ENCODE measurements at regions not wholly inside any gene's neighbourhood (a gene's known extent, or its start where the extent isn't known, plus 50 kb on each side); places are given as distances from the start of the nearest gene placed in this dataset.

DNA sequence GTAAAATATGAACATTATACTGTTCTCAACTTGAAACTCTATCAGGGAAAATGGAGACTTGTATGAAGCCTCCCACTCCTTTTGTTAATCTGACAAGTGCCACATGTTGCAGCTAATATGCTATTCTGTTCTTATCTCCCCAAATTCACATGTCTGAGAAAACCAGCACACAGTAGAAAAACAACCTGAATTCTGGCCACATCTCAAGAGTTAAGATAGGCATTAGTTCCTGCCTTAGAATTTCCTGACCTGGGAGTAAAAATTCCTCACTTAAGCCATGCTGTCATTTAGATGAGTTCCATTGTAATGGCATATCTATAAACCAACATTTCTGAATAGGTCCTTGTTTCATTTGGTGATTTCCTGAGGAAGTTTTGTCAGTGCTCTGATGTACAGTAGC lies 1098.5 kb downstream of the EFNB2 start:
- Histone ChIP-seq H3K4me3 (no peak overlapping the region), H3K36me3 (ENCODE audit: low read depth, missing control alignments) (no peaks in the 10 kb centered on the region), H3K9me3 (no peaks in the 10 kb centered on the region), H3K4me1 (no peaks in the 10 kb centered on the region), H3K27me3 (no peaks in the 10 kb centered on the region), H3K27ac (no peak overlapping the region)
- DNase-seq = no peak
- TF ChIP-seq CTCF (IDR thresholded peaks at IDR 0.05) (no peak), POLR2A (IDR thresholded peaks at IDR 0.05) (no peak)
- intact Hi-C loops (cut with DNase I; ENCODE audit: low total_unique reads) = no loop called here

DNA sequence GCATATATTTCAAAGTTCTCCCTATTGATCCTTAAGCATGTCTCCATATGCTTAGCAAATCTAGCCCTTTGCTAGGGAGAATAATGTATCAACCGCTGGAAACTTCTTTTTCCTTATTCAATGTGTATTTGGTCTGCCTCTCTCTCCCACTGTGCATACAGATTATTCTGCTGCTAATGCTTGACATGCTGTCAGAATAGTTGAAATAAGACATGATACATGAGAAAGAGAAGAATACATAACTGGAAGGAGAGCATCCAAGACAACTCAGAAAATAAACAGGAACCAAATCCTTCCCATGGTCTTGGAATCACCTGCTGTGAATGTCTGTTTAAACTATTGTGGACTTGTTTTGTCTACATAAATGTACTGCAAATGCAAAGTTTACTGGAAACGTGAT lies 1103.0 kb downstream of the EFNB2 start:
- no peak for TF ChIP-seq POLR2A (IDR thresholded peaks at IDR 0.05)
- no peak for TF ChIP-seq CTCF (IDR thresholded peaks at IDR 0.05)
- 89% methylated on average over 2 of the region's 2 CpGs for WGBS, 2 donors
- intact Hi-C loops (cut with DNase I; ENCODE audit: low total_unique reads) = no loop called here

DNA sequence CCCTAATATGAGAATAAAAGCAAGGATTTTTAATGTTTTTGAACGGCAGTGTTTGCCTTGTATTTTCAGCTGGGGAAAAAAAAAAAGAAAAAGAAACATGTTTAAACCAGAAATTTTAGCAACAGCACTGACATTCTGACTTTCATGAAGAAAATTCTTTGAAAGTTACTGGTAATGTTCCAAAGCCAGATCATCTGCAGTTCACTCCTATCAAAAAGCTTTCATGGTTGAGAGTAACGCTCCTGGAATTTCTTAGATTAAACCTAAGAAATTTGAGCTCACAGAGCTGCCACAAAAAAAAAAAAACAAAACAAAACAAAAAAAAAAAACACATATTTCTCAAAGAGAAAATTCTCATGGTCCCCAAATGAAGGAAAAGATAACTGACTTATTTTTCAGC lies 1106.7 kb downstream of the EFNB2 start:
- Histone ChIP-seq H3K9me3 (no peaks in the 10 kb centered on the region), H3K4me3 (no peak overlapping the region), H3K27me3 (no peaks in the 10 kb centered on the region), H3K4me1 (no peaks in the 10 kb centered on the region), H3K27ac (no peak overlapping the region), H3K36me3 (ENCODE audit: low read depth, missing control alignments) (no peaks in the 10 kb centered on the region)
- intact Hi-C loops (cut with DNase I; ENCODE audit: low total_unique reads) = no loop called here
- 47 to 62% methylated on average over 2 of the region's 2 CpGs for WGBS, 2 donors
- no peak for DNase-seq
- TF ChIP-seq POLR2A (IDR thresholded peaks at IDR 0.05) (no peak), CTCF (IDR thresholded peaks at IDR 0.05) (no peak)

More for the DNA sequence above, 1103.0 kb downstream of the EFNB2 start:
- Histone ChIP-seq H3K27ac (no peak overlapping the region), H3K4me1 (no peaks in the 10 kb centered on the region), H3K4me3 (no peak overlapping the region), H3K9me3 (no peaks in the 10 kb centered on the region), H3K36me3 (ENCODE audit: low read depth, missing control alignments) (no peaks in the 10 kb centered on the region), H3K27me3 (no peaks in the 10 kb centered on the region)
- no peak for DNase-seq

DNA sequence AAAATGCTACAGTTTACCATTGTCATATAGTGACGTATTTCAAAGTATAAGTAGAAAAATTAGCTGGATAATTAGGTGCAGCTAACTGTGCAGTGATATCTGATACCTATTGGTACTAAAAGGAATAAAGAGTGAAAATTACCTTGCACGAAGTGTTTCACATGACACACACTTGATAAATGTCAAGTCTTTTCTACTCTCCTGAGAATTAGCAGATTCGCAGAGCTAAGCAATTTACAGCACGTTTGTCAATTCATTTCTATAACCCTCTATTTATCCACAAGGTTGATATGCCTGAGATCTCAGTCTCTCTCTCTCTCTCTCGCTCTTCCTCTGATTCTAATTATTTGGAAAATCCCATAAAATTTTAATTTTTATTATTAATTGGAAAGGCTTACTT lies 1109.0 kb downstream of the EFNB2 start:
- Histone ChIP-seq H3K4me1 (no peaks in the 10 kb centered on the region), H3K27ac (no peak overlapping the region), H3K27me3 (no peaks in the 10 kb centered on the region), H3K36me3 (ENCODE audit: low read depth, missing control alignments) (no peaks in the 10 kb centered on the region), H3K9me3 (no peaks in the 10 kb centered on the region), H3K4me3 (no peak overlapping the region)
- TF ChIP-seq POLR2A (IDR thresholded peaks at IDR 0.05) = no peak
- no peak for TF ChIP-seq CTCF (IDR thresholded peaks at IDR 0.05)
- intact Hi-C loops (cut with DNase I; ENCODE audit: low total_unique reads) = no loop called here
- WGBS, 2 donors = 83 to 86% methylated on average over 5 of the region's 5 CpGs
- no peak for DNase-seq

- H3K36me3 ChIP-seq (ENCODE audit: low read depth, missing control alignments) = no peaks in the 10 kb centered on the region
- no peak overlapping the region for H3K4me3 ChIP-seq
- H3K27ac ChIP-seq = no peak overlapping the region
- no peaks in the 10 kb centered on the region for H3K4me1 ChIP-seq
- no peaks in the 10 kb centered on the region for H3K27me3 ChIP-seq
- intact Hi-C loops (cut with DNase I; ENCODE audit: low total_unique reads) = no loop called here
- TF ChIP-seq POLR2A (IDR thresholded peaks at IDR 0.05) (no peak), CTCF (IDR thresholded peaks at IDR 0.05) (no peak)
- whole genome bisulfite sequencing, 2 donors = 84 to 92% methylated on average over 1 of the region's 1 CpG
- DNase-seq = no peak
- no peaks in the 10 kb centered on the region for H3K9me3 ChIP-seq
Observed at GRCh38 chr13:105414639-105415038, 1120.8 kb downstream of the EFNB2 start.
